ENCODE measurements at regions not wholly inside any gene's neighbourhood (a gene's known extent, or its start where the extent isn't known, plus 50 kb on each side); places are given as distances from the start of the nearest gene placed in this dataset.

GRCh38 chr3:21117370-21117769 lies 633.6 kb downstream of the ZNF385D start:
- H3K36me3 ChIP-seq (ENCODE audit: insufficient read depth, low read length) = no peaks in the 10 kb centered on the region
- no peaks in the 10 kb centered on the region for H3K27me3 Mint-ChIP-seq
- POLR2A ChIA-PET = no interaction called here
- peaks cover 6 to 10% of the 10 kb centered on the region in 2 experiments for H3K9me3 ChIP-seq (ENCODE audit: control insufficient read depth in 1 of 2, insufficient read depth in 1 of 2, low read length in 2 of 2)
- no peaks in the 10 kb centered on the region for H3K4me1 Mint-ChIP-seq (ENCODE audit: low read depth)
- no peak for ATAC-seq (ENCODE audit: poor library complexity)
- H3K27ac ChIP-seq (ENCODE audit: low read depth in 1 of 2, low read length in 2 of 2) = no peak overlapping the region
- no peak for DNase-seq
- H3K27ac Mint-ChIP-seq = no peak overlapping the region
- CTCF ChIA-PET = no interaction called here
- no peaks in the 10 kb centered on the region for H3K27me3 ChIP-seq (ENCODE audit: control insufficient read depth in 1 of 2, insufficient read depth in 2 of 2, low read length in 2 of 2)
- no peak overlapping the region for H3K4me3 ChIP-seq (ENCODE audit: low read length)
- H3K36me3 Mint-ChIP-seq (ENCODE audit: low read depth) = no peaks in the 10 kb centered on the region
- TF ChIP-seq, protein P1, sequence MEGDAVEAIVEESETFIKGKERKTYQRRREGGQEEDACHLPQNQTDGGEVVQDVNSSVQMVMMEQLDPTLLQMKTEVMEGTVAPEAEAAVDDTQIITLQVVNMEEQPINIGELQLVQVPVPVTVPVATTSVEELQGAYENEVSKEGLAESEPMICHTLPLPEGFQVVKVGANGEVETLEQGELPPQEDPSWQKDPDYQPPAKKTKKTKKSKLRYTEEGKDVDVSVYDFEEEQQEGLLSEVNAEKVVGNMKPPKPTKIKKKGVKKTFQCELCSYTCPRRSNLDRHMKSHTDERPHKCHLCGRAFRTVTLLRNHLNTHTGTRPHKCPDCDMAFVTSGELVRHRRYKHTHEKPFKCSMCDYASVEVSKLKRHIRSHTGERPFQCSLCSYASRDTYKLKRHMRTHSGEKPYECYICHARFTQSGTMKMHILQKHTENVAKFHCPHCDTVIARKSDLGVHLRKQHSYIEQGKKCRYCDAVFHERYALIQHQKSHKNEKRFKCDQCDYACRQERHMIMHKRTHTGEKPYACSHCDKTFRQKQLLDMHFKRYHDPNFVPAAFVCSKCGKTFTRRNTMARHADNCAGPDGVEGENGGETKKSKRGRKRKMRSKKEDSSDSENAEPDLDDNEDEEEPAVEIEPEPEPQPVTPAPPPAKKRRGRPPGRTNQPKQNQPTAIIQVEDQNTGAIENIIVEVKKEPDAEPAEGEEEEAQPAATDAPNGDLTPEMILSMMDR (IDR thresholded peaks at IDR 0.05) = no peak
- no peaks in the 10 kb centered on the region for H3K4me1 ChIP-seq (ENCODE audit: insufficient read depth, low read length)
- intact Hi-C loops (cut with DNase I, micrococcal nuclease) = no loop called here
- no peak overlapping the region for H3K4me3 Mint-ChIP-seq
- peaks cover 26% of the 10 kb centered on the region for H3K9me3 Mint-ChIP-seq

GRCh38 chr3:21109056-21109455 lies 642.0 kb downstream of the ZNF385D start:
- no peak for DNase-seq
- ATAC-seq (ENCODE audit: poor library complexity) = no peak
- no peaks in the 10 kb centered on the region for H3K27me3 ChIP-seq (ENCODE audit: control insufficient read depth in 1 of 2, insufficient read depth in 2 of 2, low read length in 2 of 2)
- ChIA-PET POLR2A (no interaction called here), CTCF (no interaction called here)
- H3K27ac Mint-ChIP-seq = no peak overlapping the region
- H3K9me3 ChIP-seq (ENCODE audit: control insufficient read depth in 1 of 2, insufficient read depth in 1 of 2, low read length in 2 of 2) = peaks cover 0 to 13% of the 10 kb centered on the region in 2 experiments
- no peaks in the 10 kb centered on the region for H3K4me1 ChIP-seq (ENCODE audit: insufficient read depth, low read length)
- no peaks in the 10 kb centered on the region for H3K4me1 Mint-ChIP-seq (ENCODE audit: low read depth)
- no peak overlapping the region for H3K4me3 Mint-ChIP-seq
- no peaks in the 10 kb centered on the region for H3K27me3 Mint-ChIP-seq
- TF ChIP-seq, protein P1 (IDR thresholded peaks at IDR 0.05) = no peak
- no peaks in the 10 kb centered on the region for H3K36me3 ChIP-seq (ENCODE audit: insufficient read depth, low read length)
- H3K4me3 ChIP-seq (ENCODE audit: low read length) = no peak overlapping the region
- no peaks in the 10 kb centered on the region for H3K36me3 Mint-ChIP-seq (ENCODE audit: low read depth)
- intact Hi-C loops (cut with DNase I, micrococcal nuclease) = no loop called here
- H3K9me3 Mint-ChIP-seq = peaks cover 15% of the 10 kb centered on the region
- H3K27ac ChIP-seq (ENCODE audit: low read depth in 1 of 2, low read length in 2 of 2) = no peak overlapping the region

DNA sequence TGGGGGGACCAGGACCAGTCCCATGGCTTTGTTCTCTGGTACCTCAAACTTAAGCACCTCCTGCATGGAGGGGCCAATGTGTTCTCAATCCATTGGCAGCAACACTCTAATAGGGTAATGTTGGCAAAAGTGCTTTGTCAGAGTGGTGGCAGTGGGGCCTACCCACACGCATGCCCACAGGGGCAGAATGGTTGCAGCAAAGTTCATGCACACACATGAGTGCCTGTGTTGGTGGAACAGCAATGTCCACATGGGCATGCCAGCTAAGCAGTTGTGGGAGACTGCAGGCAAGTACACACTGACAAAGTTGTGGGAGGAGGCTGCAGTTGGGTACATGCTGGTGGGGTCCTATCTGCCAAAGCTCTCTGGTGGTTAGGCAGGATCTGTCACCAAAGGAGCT lies 645.2 kb downstream of the ZNF385D start:
- CTCF ChIA-PET = no interaction called here

More for the DNA sequence above, 645.2 kb downstream of the ZNF385D start:
- Mint-ChIP-seq H3K4me1 (ENCODE audit: low read depth) (no peaks in the 10 kb centered on the region), H3K27me3 (no peaks in the 10 kb centered on the region), H3K27ac (no peak overlapping the region), H3K9me3 (peaks cover 18% of the 10 kb centered on the region), H3K4me3 (no peak overlapping the region), H3K36me3 (ENCODE audit: low read depth) (no peaks in the 10 kb centered on the region)
- Histone ChIP-seq H3K4me1 (ENCODE audit: insufficient read depth, low read length) (no peaks in the 10 kb centered on the region), H3K36me3 (ENCODE audit: insufficient read depth, low read length) (no peaks in the 10 kb centered on the region), H3K27me3 (ENCODE audit: control insufficient read depth in 1 of 2, insufficient read depth in 2 of 2, low read length in 2 of 2) (no peaks in the 10 kb centered on the region), H3K9me3 (ENCODE audit: control insufficient read depth in 1 of 2, insufficient read depth in 1 of 2, low read length in 2 of 2) (peaks cover 6 to 13% of the 10 kb centered on the region in 2 experiments), H3K4me3 (ENCODE audit: low read length) (no peak overlapping the region), H3K27ac (ENCODE audit: low read depth in 1 of 2, low read length in 2 of 2) (no peak overlapping the region)
- ATAC-seq (ENCODE audit: poor library complexity) = no peak
- POLR2A ChIA-PET = no interaction called here
- no peak for DNase-seq
- TF ChIP-seq, protein P1 (IDR thresholded peaks at IDR 0.05) = no peak
- intact Hi-C loops (cut with DNase I, micrococcal nuclease) = no loop called here
